ENCODE measurements at regions not wholly inside any gene's neighbourhood (a gene's known extent, or its start where the extent isn't known, plus 50 kb on each side); places are given as distances from the start of the nearest gene placed in this dataset.
"Not testable (repeated sequence)": the region's sequence is repeated elsewhere in the genome, so short reads cannot be mapped to it uniquely, and the experiment has no call there.

- DNase-seq = no peak
Observed at GRCh38 chr4:101415962-101416361, 68.6 kb upstream of the PPP3CA start.

DNA sequence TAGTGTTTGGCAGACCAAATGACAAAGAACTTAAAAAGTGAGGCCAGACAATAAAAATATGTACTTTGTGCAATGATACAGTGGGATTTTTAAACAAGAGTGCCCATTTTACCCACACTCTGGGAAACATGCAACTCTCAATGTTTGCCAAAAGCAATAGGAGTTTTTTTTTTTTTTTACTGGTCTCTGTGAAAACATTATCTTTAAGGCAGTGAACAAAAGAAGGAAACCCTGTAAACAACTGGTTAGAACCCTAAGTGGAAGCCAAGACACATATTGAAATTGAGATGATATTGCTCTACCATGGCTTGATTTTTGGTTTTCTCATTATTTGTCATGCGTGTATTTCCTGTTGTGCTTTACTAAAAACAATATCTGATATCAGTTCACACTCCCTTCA lies 67.2 kb upstream of the PPP3CA start:
- no peak for DNase-seq

GRCh38 chr4:101411926-101412325 lies 64.6 kb upstream of the PPP3CA start:
- DNase-seq = no peak

- DNase-seq = not testable (repeated sequence)
Observed at GRCh38 chr4:101411281-101411910, 64.1 kb upstream of the PPP3CA start.

DNA sequence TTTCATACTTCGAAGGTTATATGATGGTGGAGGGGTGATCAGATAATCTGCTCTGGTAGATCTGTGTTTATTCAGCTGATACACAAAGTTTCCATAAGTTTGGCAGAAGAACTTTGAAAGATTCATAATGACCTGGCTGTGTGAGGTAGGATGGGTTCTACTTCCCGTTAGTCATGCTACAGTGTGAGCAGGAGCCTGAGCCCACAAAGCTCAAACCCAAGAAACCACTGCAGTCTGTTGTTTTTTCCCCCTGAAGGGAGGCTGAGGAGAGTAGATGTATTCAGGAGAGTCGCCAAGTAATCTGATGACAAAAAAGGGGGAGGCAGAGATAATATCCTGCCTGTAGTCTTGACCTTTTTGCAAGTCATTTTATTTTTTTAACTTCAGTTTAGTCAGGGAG lies 52.8 kb upstream of the PPP3CA start:
- no peak for DNase-seq

DNA sequence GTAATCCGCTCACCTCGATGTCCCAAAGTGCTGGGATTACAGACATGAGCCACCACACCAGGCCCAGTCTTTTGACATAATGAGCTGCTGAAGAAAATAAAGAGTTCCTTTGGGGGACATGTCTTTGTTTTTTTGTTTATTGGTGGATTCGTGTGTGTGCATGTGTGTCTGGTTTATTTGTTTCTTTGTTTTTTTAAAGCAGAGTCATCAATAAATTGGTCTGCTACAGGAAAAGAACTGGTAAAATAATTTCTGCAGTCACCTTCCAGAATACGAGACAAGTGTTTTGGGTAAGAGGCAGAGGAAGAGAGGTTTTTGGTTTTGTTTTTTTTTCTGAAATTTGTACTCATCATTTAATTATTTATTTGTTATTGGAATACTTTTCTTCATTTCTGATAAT lies 51.5 kb upstream of the PPP3CA start:
- no peak for DNase-seq
